ENCODE measurements at regions not wholly inside any gene's neighbourhood (a gene's known extent, or its start where the extent isn't known, plus 50 kb on each side); places are given as distances from the start of the nearest gene placed in this dataset.

DNA sequence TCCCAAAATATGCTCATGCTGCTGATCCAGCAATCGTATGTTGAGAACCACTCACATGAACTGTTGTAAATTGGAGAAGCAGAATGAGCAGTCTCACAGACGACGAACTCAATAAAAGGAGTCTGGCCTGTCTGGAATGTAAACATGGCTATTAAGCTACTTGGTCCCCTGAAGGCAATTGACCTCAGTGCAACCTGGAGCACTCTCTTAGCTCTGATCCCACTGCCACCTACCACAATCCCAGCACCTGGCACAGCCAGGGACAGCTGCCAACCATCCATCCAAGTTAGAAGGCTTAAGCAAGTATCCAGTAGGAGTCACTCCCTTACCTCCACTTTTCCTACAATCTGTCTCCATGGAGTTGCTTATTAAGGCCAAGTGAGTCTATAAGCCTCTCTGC, 406.9 kb upstream of the CLEC14A start:
- TF ChIP-seq ZNF70 (CRISPR knock-in tag; IDR thresholded peaks at IDR 0.05) (no peak), CSDC2 (CRISPR knock-in tag; IDR thresholded peaks at IDR 0.05) (no peak), RARB (CRISPR knock-in tag; IDR thresholded peaks at IDR 0.05) (no peak), ZFP3 (CRISPR knock-in tag; IDR thresholded peaks at IDR 0.05) (no peak), ZFP30 (CRISPR knock-in tag; IDR thresholded peaks at IDR 0.05) (no peak)

Data from SK-N-SH treated with all-trans-retinoic acid at 6 μM for 48 hours (cell line).